ENCODE measurements at regions not wholly inside any gene's neighbourhood (a gene's known extent, or its start where the extent isn't known, plus 50 kb on each side); places are given as distances from the start of the nearest gene placed in this dataset.

- DNase-seq (ENCODE audit: low read depth) = no peak
- no peak for TF ChIP-seq CTCF (conservative IDR thresholded peaks at IDR 0.05; ENCODE audit: low read depth, low read length)
- no peak overlapping the region for H3K4me3 ChIP-seq (ENCODE audit: low read depth, low read length)
Observed at GRCh38 chr7:35891004-35891830, 90.4 kb downstream of the SEPTIN7 start.

GRCh38 chr7:35893649-35894048 lies 92.8 kb downstream of the SEPTIN7 start:
- DNase-seq (ENCODE audit: low read depth) = no peak
- TF ChIP-seq CTCF (conservative IDR thresholded peaks at IDR 0.05; ENCODE audit: low read depth, low read length) = no peak
- no peak overlapping the region for H3K4me3 ChIP-seq (ENCODE audit: low read depth, low read length)

GRCh38 chr7:35894721-35895120 lies 93.9 kb downstream of the SEPTIN7 start:
- DNase-seq (ENCODE audit: low read depth) = no peak
- TF ChIP-seq CTCF (conservative IDR thresholded peaks at IDR 0.05; ENCODE audit: low read depth, low read length) = no peak

GRCh38 chr7:35900651-35901050 lies 99.8 kb downstream of the SEPTIN7 start:
- H3K4me3 ChIP-seq (ENCODE audit: low read depth, low read length) = no peak overlapping the region
- DNase-seq (ENCODE audit: low read depth) = no peak
- TF ChIP-seq CTCF (conservative IDR thresholded peaks at IDR 0.05; ENCODE audit: low read depth, low read length) = no peak

More at GRCh38 chr7:35894721-35895120, 93.9 kb downstream of the SEPTIN7 start:
- H3K4me3 ChIP-seq (ENCODE audit: low read depth, low read length) = no peak overlapping the region

GRCh38 chr7:35905555-35905954 lies 104.7 kb downstream of the SEPTIN7 start:
- no peak for TF ChIP-seq CTCF (conservative IDR thresholded peaks at IDR 0.05; ENCODE audit: low read depth, low read length)
- no peak overlapping the region for H3K4me3 ChIP-seq (ENCODE audit: low read depth, low read length)
- DNase-seq (ENCODE audit: low read depth) = peak; percentile 19

GRCh38 chr7:35906191-35906908 lies 105.5 kb downstream of the SEPTIN7 start:
- peak; percentile 93 for TF ChIP-seq CTCF (conservative IDR thresholded peaks at IDR 0.05; ENCODE audit: low read depth, low read length)
- peak; percentile 35 for DNase-seq (ENCODE audit: low read depth)
- H3K4me3 ChIP-seq (ENCODE audit: low read depth, low read length) = no peak overlapping the region
